ENCODE measurements at regions not wholly inside any gene's neighbourhood (a gene's known extent, or its start where the extent isn't known, plus 50 kb on each side); places are given as distances from the start of the nearest gene placed in this dataset.
A peak's percentile ranks its signal among the peaks of the same experiment; 100 is the strongest.

DNA sequence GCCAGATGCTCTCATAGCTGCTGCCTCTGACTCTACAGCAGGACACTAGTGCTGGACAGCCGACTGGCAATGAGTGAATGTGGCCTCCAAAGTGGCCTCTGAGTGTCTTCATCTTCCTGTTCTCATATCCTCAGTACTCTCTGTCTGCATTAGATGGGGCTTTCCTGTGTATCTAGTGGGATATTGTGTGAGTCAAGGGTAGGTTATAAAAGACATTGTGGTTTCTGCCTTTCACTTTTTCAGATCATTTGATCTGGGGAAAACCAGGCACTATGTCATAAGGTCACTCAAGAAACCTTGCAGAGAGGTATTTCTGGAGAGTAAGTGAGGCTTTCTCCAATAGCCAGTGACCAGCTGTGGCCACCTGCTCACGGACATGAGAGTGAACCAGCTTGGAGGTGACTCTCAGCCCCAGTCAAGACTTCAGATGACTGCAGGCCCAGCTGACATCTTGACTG lies 333.6 kb upstream of the NCAM1 start:
- no peaks in the 10 kb centered on the region for H3K36me3 ChIP-seq
- TF ChIP-seq, protein P1, sequence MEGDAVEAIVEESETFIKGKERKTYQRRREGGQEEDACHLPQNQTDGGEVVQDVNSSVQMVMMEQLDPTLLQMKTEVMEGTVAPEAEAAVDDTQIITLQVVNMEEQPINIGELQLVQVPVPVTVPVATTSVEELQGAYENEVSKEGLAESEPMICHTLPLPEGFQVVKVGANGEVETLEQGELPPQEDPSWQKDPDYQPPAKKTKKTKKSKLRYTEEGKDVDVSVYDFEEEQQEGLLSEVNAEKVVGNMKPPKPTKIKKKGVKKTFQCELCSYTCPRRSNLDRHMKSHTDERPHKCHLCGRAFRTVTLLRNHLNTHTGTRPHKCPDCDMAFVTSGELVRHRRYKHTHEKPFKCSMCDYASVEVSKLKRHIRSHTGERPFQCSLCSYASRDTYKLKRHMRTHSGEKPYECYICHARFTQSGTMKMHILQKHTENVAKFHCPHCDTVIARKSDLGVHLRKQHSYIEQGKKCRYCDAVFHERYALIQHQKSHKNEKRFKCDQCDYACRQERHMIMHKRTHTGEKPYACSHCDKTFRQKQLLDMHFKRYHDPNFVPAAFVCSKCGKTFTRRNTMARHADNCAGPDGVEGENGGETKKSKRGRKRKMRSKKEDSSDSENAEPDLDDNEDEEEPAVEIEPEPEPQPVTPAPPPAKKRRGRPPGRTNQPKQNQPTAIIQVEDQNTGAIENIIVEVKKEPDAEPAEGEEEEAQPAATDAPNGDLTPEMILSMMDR (IDR thresholded peaks at IDR 0.05) = no peak
- no peak for TF ChIP-seq POLR2A (IDR thresholded peaks at IDR 0.05)
- H3K4me1 ChIP-seq = peaks cover 0 to 8% (median 0%) of the 10 kb centered on the region in 12 donors
- intact Hi-C loops (cut with DNase I) = no loop called here
- no peak for ATAC-seq
- DNase-seq = no peak
- WGBS, 4 donors = 76 to 84% (median 81%) methylated on average over 2 of the region's 2 CpGs
- H3K9me3 ChIP-seq = no peaks in the 10 kb centered on the region
- H3K27ac ChIP-seq = no peak overlapping the region
- H3K4me3 ChIP-seq = no peak overlapping the region
- H3K27me3 ChIP-seq = no peaks in the 10 kb centered on the region

DNA sequence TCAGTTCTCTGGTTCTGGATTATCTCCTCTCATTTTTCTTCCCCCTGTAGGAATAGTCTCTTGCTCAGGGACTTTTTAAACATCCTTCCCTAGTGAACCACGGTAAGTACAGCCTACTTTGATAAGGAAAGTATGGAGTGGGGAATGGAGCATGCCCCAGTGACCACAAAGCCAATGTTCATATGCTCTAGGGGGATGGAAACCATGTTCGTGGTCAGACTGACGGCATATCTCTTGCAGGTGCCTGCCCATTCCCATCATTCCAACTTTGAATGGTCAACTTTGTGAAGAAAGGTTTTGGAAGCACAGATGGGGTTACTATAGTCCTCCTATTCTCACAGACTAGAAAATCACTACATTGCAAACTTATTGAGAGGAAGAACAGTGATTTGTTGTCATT lies 332.5 kb upstream of the NCAM1 start:
- peaks cover 0 to 4% (median 0%) of the 10 kb centered on the region in 9 donors for H3K27me3 ChIP-seq
- WGBS, 4 donors = 66 to 77% (median 73%) methylated on average over 3 of the region's 3 CpGs
- H3K4me1 ChIP-seq = peaks cover 0 to 8% (median 0%) of the 10 kb centered on the region in 12 donors
- H3K36me3 ChIP-seq = no peaks in the 10 kb centered on the region
- no peak overlapping the region for H3K27ac ChIP-seq
- intact Hi-C loops (cut with DNase I) = no loop called here
- DNase-seq (no peak), ATAC-seq (no peak)
- no peaks in the 10 kb centered on the region for H3K9me3 ChIP-seq
- H3K4me3 ChIP-seq = no peak overlapping the region
- no peak for TF ChIP-seq POLR2A (IDR thresholded peaks at IDR 0.05)

DNA sequence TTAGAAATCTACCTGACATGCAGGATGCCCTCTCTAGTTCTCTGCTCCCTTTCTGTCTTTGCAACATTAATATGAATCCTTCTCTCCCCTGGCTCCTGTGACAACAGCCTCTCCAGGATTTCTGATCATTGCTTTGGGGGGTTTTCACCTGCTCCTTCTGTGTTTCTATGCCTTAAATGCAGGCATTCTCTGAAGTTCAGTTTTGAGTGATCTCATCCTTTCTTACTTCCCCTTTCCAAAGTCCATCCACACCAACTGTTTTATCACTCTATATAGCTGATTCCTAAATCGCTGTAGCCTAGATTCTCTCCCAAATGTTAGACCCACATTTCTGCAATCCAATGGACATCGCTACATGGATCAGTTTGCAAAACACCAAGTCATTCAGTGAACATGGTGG lies 330.7 kb upstream of the NCAM1 start:
- Histone ChIP-seq H3K4me1 (peaks cover 0 to 8% (median 0%) of the 10 kb centered on the region in 12 donors), H3K36me3 (no peaks in the 10 kb centered on the region), H3K4me3 (no peak overlapping the region), H3K9me3 (no peaks in the 10 kb centered on the region), H3K27me3 (peaks cover 0 to 4% (median 0%) of the 10 kb centered on the region in 9 donors), H3K27ac (no peak overlapping the region)
- 87 to 90% (median 89%) methylated on average over 2 of the region's 2 CpGs for WGBS, 4 donors
- intact Hi-C loops (cut with DNase I) = no loop called here
- TF ChIP-seq, protein P1 (IDR thresholded peaks at IDR 0.05) = no peak
- no peak for TF ChIP-seq POLR2A (IDR thresholded peaks at IDR 0.05)
- no peak for ATAC-seq
- DNase-seq = no peak

DNA sequence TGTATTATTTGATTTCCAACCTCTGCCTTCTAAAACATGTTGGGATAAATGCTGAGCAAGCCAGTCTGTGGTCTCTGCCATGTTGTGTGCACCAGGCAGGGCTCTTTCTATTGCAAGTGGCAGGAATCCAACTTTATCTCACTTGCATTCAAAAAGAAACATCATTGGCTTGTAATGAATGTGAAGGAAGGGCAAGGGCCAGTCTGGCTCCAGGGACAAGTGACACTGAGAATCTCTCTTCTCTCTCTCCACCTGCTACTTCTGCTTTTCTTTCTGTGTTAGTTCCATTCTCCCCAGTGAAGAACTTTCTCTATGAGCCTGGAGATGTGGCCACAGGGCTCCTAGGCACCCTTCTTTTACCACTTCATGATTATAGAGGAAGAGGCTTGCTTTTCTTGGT lies 329.9 kb upstream of the NCAM1 start:
- Histone ChIP-seq H3K36me3 (no peaks in the 10 kb centered on the region), H3K4me1 (peaks cover 0 to 8% (median 0%) of the 10 kb centered on the region in 12 donors), H3K27ac (no peak overlapping the region), H3K27me3 (peaks cover 0 to 4% (median 0%) of the 10 kb centered on the region in 9 donors), H3K9me3 (no peaks in the 10 kb centered on the region), H3K4me3 (no peak overlapping the region)
- peak in 2 of 4 donors; percentile 24 to 61 for ATAC-seq
- no peak for DNase-seq
- no peak for TF ChIP-seq POLR2A (IDR thresholded peaks at IDR 0.05)
- TF ChIP-seq, protein P1 (IDR thresholded peaks at IDR 0.05) = no peak
- intact Hi-C loops (cut with DNase I) = no loop called here

DNA sequence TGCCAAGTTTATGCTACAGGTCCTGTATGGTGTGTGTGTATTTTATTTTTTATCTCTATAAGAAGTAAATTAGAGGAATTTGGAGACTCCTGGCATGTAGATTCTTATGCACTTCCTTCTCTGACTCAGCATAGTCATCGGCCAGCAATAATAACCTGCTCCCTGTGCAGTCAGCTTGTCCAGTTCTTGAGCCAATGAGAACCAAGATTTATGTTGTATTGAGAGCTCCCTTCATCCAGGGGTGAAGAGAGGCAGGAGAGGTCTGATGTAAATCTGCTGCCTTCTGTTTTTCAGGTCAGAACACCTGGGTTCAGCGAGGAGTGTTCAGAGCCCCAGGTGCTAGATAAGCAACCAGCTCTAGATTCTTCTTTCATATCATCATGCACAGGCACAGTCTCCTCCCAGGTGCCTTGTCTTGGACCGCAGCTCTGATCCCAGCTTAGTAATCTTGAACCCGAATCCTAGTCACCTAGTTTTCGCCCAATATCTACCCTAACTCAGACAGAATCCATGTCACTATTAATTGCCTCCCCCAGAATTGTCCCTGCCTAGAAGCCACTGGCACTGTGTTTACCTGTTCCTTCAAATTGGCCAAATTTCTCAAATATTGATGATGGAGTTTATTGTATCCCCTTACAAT lies 328.2 kb upstream of the NCAM1 start:
- Histone ChIP-seq H3K4me3 (no peak overlapping the region), H3K4me1 (peaks cover 0 to 8% (median 0%) of the 10 kb centered on the region in 12 donors), H3K27ac (no peak overlapping the region), H3K9me3 (no peaks in the 10 kb centered on the region), H3K36me3 (no peaks in the 10 kb centered on the region), H3K27me3 (peaks cover 0 to 4% (median 0%) of the 10 kb centered on the region in 9 donors)
- TF ChIP-seq POLR2A (IDR thresholded peaks at IDR 0.05) = no peak
- TF ChIP-seq, protein P1 (IDR thresholded peaks at IDR 0.05) = no peak
- intact Hi-C loops (cut with DNase I) = no loop called here
- 68 to 84% (median 76%) methylated on average over 5 of the region's 5 CpGs for WGBS, 4 donors
- ATAC-seq (no peak), DNase-seq (no peak)
